Adrenal gland (tissue), 9 donors: ENCODE measurements at regions not wholly inside any gene's neighbourhood (a gene's known extent, or its start where the extent isn't known, plus 50 kb on each side); places are given as distances from the start of the nearest gene placed in this dataset.

Experiments used
- DNase-seq, 7 donors: peaks; one replicate each; pipeline ENCODE4 v3.0.0-alpha.2; 2019 to 2020
- H3K27ac ChIP-seq, 5 donors: fragments of 200-600 bp; sonication (generic) in 4 of 5; 1 replicate in 3 of 5; 2 replicates in 2 of 5; pipeline versions ENCODE4 v1.5.1 to v1.8.0; 2016 to 2020; ENCODE audit warnings: mild to moderate bottlenecking in 1 of 5
- H3K27me3 ChIP-seq: fragments of 200-600 bp; 2 replicates; pipeline ENCODE4 v1.8.0; 2021
- H3K36me3 ChIP-seq, 2 donors: fragments of 200-600 bp; replicated peaks in 1 of 2; 1 replicate in 1 of 2; 2 replicates in 1 of 2; pipeline versions ENCODE4 v1.5.1 to v1.8.0; 2018 to 2022
- H3K4me1 ChIP-seq, 2 donors: fragments of 200-600 bp; replicated peaks in 1 of 2; 1 replicate in 1 of 2; 2 replicates in 1 of 2; pipeline versions ENCODE4 v1.5.1 to v1.8.0; 2018 to 2021
- H3K4me3 ChIP-seq, 4 donors: fragments of 200-600 bp; sonication (generic) in 3 of 4; one replicate each; pipeline ENCODE4 v1.5.1; 2016 to 2018
- H3K9me3 ChIP-seq, 3 donors: fragments of 200-600 bp; sonication (generic) in 1 of 3; replicated peaks in 1 of 3; 1 replicate in 2 of 3; 2 replicates in 1 of 3; pipeline versions ENCODE4 v1.5.1 to v1.8.0; 2016 to 2021
- CTCF ChIP-seq, 6 experiments: fragments of 450-650 bp in 4 of 6; fragments of 200-600 bp in 2 of 6; sonication (generic) in 1 of 6; IDR thresholded peaks; 1 replicate in 5 of 6; 2 replicates in 1 of 6; pipeline versions ENCODE4 v1.5.1 to v1.8.0; 2016 to 2021; ENCODE audit warnings: antibody characterized with exemption in 6 of 6, mild to moderate bottlenecking in 2 of 6, moderate library complexity in 1 of 6
- POLR2A ChIP-seq, 2 donors: fragments of 450-650 bp; IDR thresholded peaks; one replicate each; pipeline ENCODE4 v1.6.1; 2017; ENCODE audit warnings: antibody characterized with exemption in 2 of 2, mild to moderate bottlenecking in 2 of 2, moderate library complexity in 1 of 2
- WGBS, 4 donors: extraction: QIAGEN DNeasy Blood & Tissue Kit in 2 of 4; methylation state at CpG; one replicate each; pipeline versions ENCODE4 v1.1.5 to v1.1.7; 2013 to 2017; 5-methylcytosine and 5-hydroxymethylcytosine counted together
- intact Hi-C, 2 donors: fragments of 100-400 bp; cut with DNase I; formaldehyde crosslinking; loops; one replicate each; pipeline versions ENCODE4 v1.14.1 to v1.15.0; 2022 to 2023
- donor health status: healthy with polysubstance abuse.
- donor health status: Bipolar disorder and iron deficiency.
- donor health status: DM: yes; HTN: yes; CAD: no.
- donor health status: DM: no; HTN: no; CAD: no.
- donor health status: DM: no; HTN: no; CAD: no.

- H3K36me3 ChIP-seq = no peaks in the 10 kb centered on the region
- TF ChIP-seq CTCF (IDR thresholded peaks at IDR 0.05) (no peak), POLR2A (IDR thresholded peaks at IDR 0.05) (no peak)
- H3K9me3 ChIP-seq = no peaks in the 10 kb centered on the region
- intact Hi-C loops = no loop called here
- WGBS, 4 donors = 59 to 69% (median 67%) methylated on average over 1 of the region's 1 CpG
- DNase-seq = no peak
- H3K27ac ChIP-seq = no peak overlapping the region
- no peaks in the 10 kb centered on the region for H3K4me1 ChIP-seq
- no peak overlapping the region for H3K4me3 ChIP-seq
- no peaks in the 10 kb centered on the region for H3K27me3 ChIP-seq
These were observed 301.7 kb downstream of the MRPS30 start for GRCh38 chr5:45110399-45110798.

- Histone ChIP-seq H3K27me3 (no peaks in the 10 kb centered on the region), H3K27ac (no peak overlapping the region), H3K36me3 (no peaks in the 10 kb centered on the region), H3K4me1 (no peaks in the 10 kb centered on the region), H3K4me3 (no peak overlapping the region), H3K9me3 (no peaks in the 10 kb centered on the region)
- intact Hi-C loops = no loop called here
- no peak for DNase-seq
- WGBS, 4 donors = 59 to 68% (median 64%) methylated on average over 2 of the region's 2 CpGs
- TF ChIP-seq CTCF (IDR thresholded peaks at IDR 0.05) (no peak), POLR2A (IDR thresholded peaks at IDR 0.05) (no peak)
These were observed 305.0 kb downstream of the MRPS30 start for GRCh38 chr5:45113726-45114125.

- 34 to 59% (median 41%) methylated on average over 2 of the region's 2 CpGs for WGBS, 4 donors
- intact Hi-C loops = no loop called here
- Histone ChIP-seq H3K4me3 (no peak overlapping the region), H3K4me1 (no peaks in the 10 kb centered on the region), H3K9me3 (no peaks in the 10 kb centered on the region), H3K36me3 (no peaks in the 10 kb centered on the region), H3K27ac (no peak overlapping the region), H3K27me3 (no peaks in the 10 kb centered on the region)
- no peak for DNase-seq
- TF ChIP-seq POLR2A (IDR thresholded peaks at IDR 0.05) (no peak), CTCF (IDR thresholded peaks at IDR 0.05) (no peak)
These were observed 324.2 kb downstream of the MRPS30 start for GRCh38 chr5:45132972-45133371.

- no peak overlapping the region for H3K27ac ChIP-seq
- H3K27me3 ChIP-seq = no peaks in the 10 kb centered on the region
- WGBS, 4 donors = 58 to 60% (median 59%) methylated on average over 4 of the region's 4 CpGs
- no peaks in the 10 kb centered on the region for H3K4me1 ChIP-seq
- TF ChIP-seq POLR2A (IDR thresholded peaks at IDR 0.05) = no peak
- TF ChIP-seq CTCF (IDR thresholded peaks at IDR 0.05) = no peak
- peak in 1 of 7 donors; percentile 62 for DNase-seq
- H3K9me3 ChIP-seq = no peaks in the 10 kb centered on the region
- no peak overlapping the region for H3K4me3 ChIP-seq
- no peaks in the 10 kb centered on the region for H3K36me3 ChIP-seq
- intact Hi-C loops = no loop called here
These were observed 354.2 kb downstream of the MRPS30 start for GRCh38 chr5:45162974-45163373.
